Endothelial cell of umbilical vein (primary cell): ENCODE measurements at regions not wholly inside any gene's neighbourhood (a gene's known extent, or its start where the extent isn't known, plus 50 kb on each side); places are given as distances from the start of the nearest gene placed in this dataset.

Experiments
- BruUV-seq: library from RNA; stranded (reverse); fragments of 400-500 nt; replicated peaks from 2 replicates; lab custom pipeline; 2021; lab: Mats Ljungman, UMichigan
- CTCF ChIA-PET: fragments of 300-600, 350-600 bp; sonication (Branson Sonifier 250); formaldehyde crosslinking; loops from one replicate; lab custom pipeline; 2021; ENCODE audit warnings: antibody characterized with exemption, inconsistent platforms; lab: Charles Lee
- POLR2A ChIA-PET: fragments of 300-600, 350-600 bp; sonication (Branson Sonifier 250); formaldehyde crosslinking; loops from one replicate; lab custom pipeline; 2021; ENCODE audit warnings: antibody characterized with exemption, inconsistent platforms; lab: Charles Lee
- DNase-seq: peaks from one replicate; pipeline ENCODE4 v3.0.0-alpha.2; 2011; ENCODE audit warnings: low read depth, low spot score
- FAIRE-seq: peaks from 2 replicates; lab custom pipeline; 2011; peaks lifted over from hg19 to GRCh38; lab: Jason Lieb, UNC
- H2AFZ ChIP-seq: 2 replicates; pipeline ENCODE4 v1.6.0; 2012; ENCODE audit warnings: low read depth, low read length, control low read depth, inconsistent platforms
- H3K27ac ChIP-seq: 2 replicates; pipeline ENCODE4 v1.5.1; 2011; ENCODE audit warnings: low read depth, mild to moderate bottlenecking, control low read depth, low read length, moderate library complexity; ENCODE audit not compliant: insufficient read depth
- H3K27me3 ChIP-seq, 2 experiments: 2 replicates each; pipeline versions ENCODE4 v1.6.0 to v1.6.1; 2011; ENCODE audit warnings: low read length in 2 of 2, mixed read lengths in 1 of 2; ENCODE audit not compliant: control insufficient read depth in 2 of 2, insufficient read depth in 2 of 2
- H3K36me3 ChIP-seq, 2 experiments: 2 replicates in 1 of 2; 3 replicates in 1 of 2; pipeline ENCODE4 v1.5.1; 2011; ENCODE audit warnings: low read length in 2 of 2, mild to moderate bottlenecking in 1 of 2, moderate library complexity in 1 of 2; ENCODE audit not compliant: control insufficient read depth in 2 of 2, insufficient read depth in 2 of 2; ENCODE audit errors: extremely low read depth in 1 of 2
- H3K4me1 ChIP-seq: 3 replicates; pipeline ENCODE4 v1.5.1; 2011; ENCODE audit warnings: mild to moderate bottlenecking, low read length; ENCODE audit not compliant: control insufficient read depth, insufficient read depth; ENCODE audit errors: extremely low read depth
- H3K4me2 ChIP-seq: 2 replicates; pipeline ENCODE4 v1.6.1; 2011; ENCODE audit warnings: low read length, control low read depth, mixed read lengths; ENCODE audit not compliant: insufficient read depth
- H3K4me3 ChIP-seq, 3 experiments: fragments of 200-600 bp in 1 of 3; sonication (generic), shearing (Covaris generic) in 1 of 3; replicated peaks in 1 of 3; 2 replicates each; pipeline ENCODE4 v1.5.1; 2011 to 2016; ENCODE audit warnings: control low read depth in 3 of 3, low read length in 3 of 3, mild to moderate bottlenecking in 2 of 3, inconsistent platforms in 1 of 3, low read depth in 1 of 3, moderate library complexity in 1 of 3; ENCODE audit not compliant: insufficient read depth in 1 of 3
- H3K79me2 ChIP-seq: 2 replicates; pipeline ENCODE4 v1.6.0; 2012; ENCODE audit warnings: low read length, inconsistent platforms; ENCODE audit not compliant: control insufficient read depth, insufficient read depth
- H3K9ac ChIP-seq: replicated peaks from 2 replicates; pipeline ENCODE3; 2011; ENCODE audit warnings: low read length, control low read depth; ENCODE audit not compliant: insufficient read depth; ENCODE audit errors: extremely low read depth
- H3K9me1 ChIP-seq: replicated peaks from 3 replicates; pipeline ENCODE4 v1.6.0; 2011; ENCODE audit warnings: mild to moderate bottlenecking, low read length; ENCODE audit not compliant: control insufficient read depth, insufficient read depth; ENCODE audit errors: extremely low read depth
- H3K9me3 ChIP-seq: replicated peaks from 2 replicates; pipeline ENCODE4 v1.5.1; 2012; ENCODE audit warnings: low read length, inconsistent platforms; ENCODE audit not compliant: control insufficient read depth, insufficient read depth
- H4K20me1 ChIP-seq: replicated peaks from 2 replicates; pipeline ENCODE3; 2011; ENCODE audit warnings: mild to moderate bottlenecking, low read length; ENCODE audit not compliant: control insufficient read depth, insufficient read depth; ENCODE audit errors: extremely low read depth
- EZH2 ChIP-seq: IDR thresholded peaks from 2 replicates; pipeline ENCODE4 v1.6.1; 2012; ENCODE audit warnings: borderline replicate concordance, low read depth, mild to moderate bottlenecking, moderate library complexity, low read length, inconsistent platforms; ENCODE audit not compliant: severe bottlenecking
- FOS ChIP-seq: IDR thresholded peaks from 2 replicates; pipeline ENCODE4 v1.6.1; 2011; ENCODE audit warnings: mild to moderate bottlenecking, low read length, moderate library complexity, borderline replicate concordance; ENCODE audit not compliant: insufficient read depth
- GATA2 ChIP-seq: IDR thresholded peaks from 2 replicates; pipeline ENCODE4 v1.7.0; 2011; ENCODE audit warnings: low read depth, mild to moderate bottlenecking, moderate library complexity, mixed read lengths, low read length; ENCODE audit not compliant: insufficient read length, insufficient read depth
- JUN ChIP-seq: IDR thresholded peaks from 2 replicates; pipeline ENCODE4 v1.6.1; 2011; ENCODE audit warnings: borderline replicate concordance, low read depth; ENCODE audit not compliant: insufficient read length, insufficient read depth
- MYC ChIP-seq: IDR thresholded peaks from one replicate; pipeline ENCODE4 v1.6.1; 2011; ENCODE audit warnings: mild to moderate bottlenecking, low read depth, low read length
- POLR2A ChIP-seq: IDR thresholded peaks from 2 replicates; pipeline ENCODE4 v1.6.1; 2012; ENCODE audit warnings: low read depth, mild to moderate bottlenecking, control low read depth, low read length
- POLR2AphosphoS5 ChIP-seq: IDR thresholded peaks from 2 replicates; pipeline ENCODE4 v1.6.1; 2012; ENCODE audit warnings: low read depth, mild to moderate bottlenecking, control low read depth, low read length, moderate library complexity; ENCODE audit not compliant: insufficient read depth
- dilution Hi-C: fragments of 300-500 bp; cut with MboI; formaldehyde crosslinking; loops from one replicate; pipeline ENCODE4 v1.15.0; 2019; ENCODE audit warnings: low sequenced_read_pairs; ENCODE audit not compliant: extremely low pct_ligation_motif_present
- intact Hi-C: fragments of 100-400 bp; cut with micrococcal nuclease; formaldehyde crosslinking; loops from one replicate; pipeline ENCODE4 v1.10.0; 2022
- TF ChIP-seq, protein P1 (sequence below): IDR thresholded peaks from 2 replicates; pipeline ENCODE4 v1.6.1; 2011; ENCODE audit not compliant: insufficient read depth, insufficient read length
- TF ChIP-seq, protein P2 (sequence below), 2 donors: IDR thresholded peaks; 1 replicate in 1 of 2; 2 replicates in 1 of 2; pipeline ENCODE4 v1.5.1; 2011; ENCODE audit warnings: low read length in 2 of 2, mild to moderate bottlenecking in 2 of 2, moderate library complexity in 2 of 2, control low read depth in 1 of 2, inconsistent platforms in 1 of 2, low read depth in 1 of 2; ENCODE audit not compliant: insufficient read depth in 1 of 2; ENCODE audit errors: extremely low read depth in 1 of 2

DNA sequence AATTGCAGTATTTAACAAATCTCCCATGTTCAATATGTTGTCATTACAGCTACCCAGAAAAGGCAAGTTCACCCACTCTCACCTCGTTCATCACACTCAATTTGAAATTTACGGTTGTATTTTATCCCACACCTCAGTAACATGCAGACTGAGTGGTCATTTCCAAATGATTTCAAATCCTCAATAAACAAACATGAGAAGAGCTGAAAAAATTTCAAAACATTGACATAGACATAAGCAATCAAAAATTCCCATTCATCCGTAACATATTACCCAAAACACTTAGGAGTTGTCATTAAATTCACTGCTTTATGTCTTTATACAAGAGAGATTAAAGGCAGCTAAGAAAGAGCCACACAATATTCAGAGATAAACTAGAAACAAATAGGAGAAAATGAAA lies 61.7 kb upstream of the NEBL start:
- Histone ChIP-seq H3K9me3 (no peaks in the 10 kb centered on the region), H3K4me3 (no peak overlapping the region), H3K36me3 (no peaks in the 10 kb centered on the region), H3K27ac (no peak overlapping the region), H2AFZ (no peak overlapping the region), H3K4me2 (no peak overlapping the region), H3K4me1 (no peaks in the 10 kb centered on the region), H3K79me2 (no peaks in the 10 kb centered on the region), H4K20me1 (no peaks in the 10 kb centered on the region), H3K9ac (no peak overlapping the region), H3K9me1 (no peaks in the 10 kb centered on the region), H3K27me3 (peaks cover 2 to 4% of the 10 kb centered on the region in 2 experiments)
- TF ChIP-seq POLR2AphosphoS5 (no peak), MYC (no peak), FOS (no peak), POLR2A (no peak), JUN (no peak), EZH2 (no peak), GATA2 (no peak)
- TF ChIP-seq, protein P1, sequence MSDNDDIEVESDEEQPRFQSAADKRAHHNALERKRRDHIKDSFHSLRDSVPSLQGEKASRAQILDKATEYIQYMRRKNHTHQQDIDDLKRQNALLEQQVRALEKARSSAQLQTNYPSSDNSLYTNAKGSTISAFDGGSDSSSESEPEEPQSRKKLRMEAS = no peak
- TF ChIP-seq, protein P2, sequence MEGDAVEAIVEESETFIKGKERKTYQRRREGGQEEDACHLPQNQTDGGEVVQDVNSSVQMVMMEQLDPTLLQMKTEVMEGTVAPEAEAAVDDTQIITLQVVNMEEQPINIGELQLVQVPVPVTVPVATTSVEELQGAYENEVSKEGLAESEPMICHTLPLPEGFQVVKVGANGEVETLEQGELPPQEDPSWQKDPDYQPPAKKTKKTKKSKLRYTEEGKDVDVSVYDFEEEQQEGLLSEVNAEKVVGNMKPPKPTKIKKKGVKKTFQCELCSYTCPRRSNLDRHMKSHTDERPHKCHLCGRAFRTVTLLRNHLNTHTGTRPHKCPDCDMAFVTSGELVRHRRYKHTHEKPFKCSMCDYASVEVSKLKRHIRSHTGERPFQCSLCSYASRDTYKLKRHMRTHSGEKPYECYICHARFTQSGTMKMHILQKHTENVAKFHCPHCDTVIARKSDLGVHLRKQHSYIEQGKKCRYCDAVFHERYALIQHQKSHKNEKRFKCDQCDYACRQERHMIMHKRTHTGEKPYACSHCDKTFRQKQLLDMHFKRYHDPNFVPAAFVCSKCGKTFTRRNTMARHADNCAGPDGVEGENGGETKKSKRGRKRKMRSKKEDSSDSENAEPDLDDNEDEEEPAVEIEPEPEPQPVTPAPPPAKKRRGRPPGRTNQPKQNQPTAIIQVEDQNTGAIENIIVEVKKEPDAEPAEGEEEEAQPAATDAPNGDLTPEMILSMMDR (IDR thresholded peaks at IDR 0.05; ENCODE audit: extremely low read depth in 1 of 2, insufficient read depth in 1 of 2, low read depth in 1 of 2, low read length in 2 of 2) = no peak
- intact Hi-C loops (no loop called here), dilution Hi-C loops (no loop called here)
- CTCF ChIA-PET = no interaction called here
- FAIRE-seq (no peak), DNase-seq (no peak)
- POLR2A ChIA-PET = no interaction called here
- no TSS peak for BruUV-seq
